GM18519 (cell line): ENCODE measurements at regions not wholly inside any gene's neighbourhood (a gene's known extent, or its start where the extent isn't known, plus 50 kb on each side); places are given as distances from the start of the nearest gene placed in this dataset.
"Not testable (repeated sequence)": the region's sequence is repeated elsewhere in the genome, so short reads cannot be mapped to it uniquely, and the experiment has no call there.

Source experiments
- ATAC-seq: cut with Tn5 transposase; IDR thresholded peaks from one replicate; pipeline ENCODE4 v1.9.1; 2021; ENCODE audit warnings: mild to moderate bottlenecking, moderate library complexity; ENCODE audit not compliant: unreplicated experiment, low FRiP score

DNA sequence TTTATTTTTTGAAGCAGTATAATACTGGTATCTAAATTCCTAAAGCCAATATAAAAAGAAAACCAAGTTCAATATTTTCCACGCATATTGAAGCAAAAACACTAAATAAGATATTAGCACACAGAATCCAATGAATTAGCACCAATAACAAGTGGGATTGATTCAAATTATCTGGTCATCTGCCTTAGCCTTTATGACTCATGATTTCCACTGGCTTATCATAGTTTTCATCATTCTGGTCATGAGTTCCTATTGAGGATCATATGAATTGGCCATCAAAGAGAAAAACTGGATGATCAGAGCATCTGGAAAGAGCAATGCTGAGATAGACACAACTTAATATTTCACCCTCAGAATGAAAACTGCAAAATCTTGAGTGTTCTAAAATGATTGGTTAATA lies 809.9 kb downstream of the MCTP2 start:
- no peak for ATAC-seq

GRCh38 chr15:95043236-95043932 lies 812.0 kb downstream of the MCTP2 start:
- not testable (repeated sequence) for ATAC-seq

DNA sequence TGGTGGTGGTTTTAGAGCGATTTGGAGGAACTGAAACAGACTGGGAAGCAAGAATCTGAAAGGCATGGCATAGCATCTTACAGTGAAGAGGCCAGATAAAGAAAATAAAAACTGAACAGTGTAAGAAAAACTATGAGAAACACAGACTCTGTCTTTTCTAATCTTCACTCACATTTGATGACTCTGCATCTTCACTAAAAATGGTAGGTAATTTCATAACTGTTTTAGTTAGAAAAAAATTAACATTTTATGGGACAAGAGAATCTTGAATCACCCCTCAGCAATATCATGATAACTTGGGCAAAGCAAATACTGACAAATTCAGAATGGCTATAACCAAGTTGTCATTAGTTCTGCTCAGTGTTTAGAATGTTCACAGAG lies 812.6 kb downstream of the MCTP2 start:
- ATAC-seq, result no peak

DNA sequence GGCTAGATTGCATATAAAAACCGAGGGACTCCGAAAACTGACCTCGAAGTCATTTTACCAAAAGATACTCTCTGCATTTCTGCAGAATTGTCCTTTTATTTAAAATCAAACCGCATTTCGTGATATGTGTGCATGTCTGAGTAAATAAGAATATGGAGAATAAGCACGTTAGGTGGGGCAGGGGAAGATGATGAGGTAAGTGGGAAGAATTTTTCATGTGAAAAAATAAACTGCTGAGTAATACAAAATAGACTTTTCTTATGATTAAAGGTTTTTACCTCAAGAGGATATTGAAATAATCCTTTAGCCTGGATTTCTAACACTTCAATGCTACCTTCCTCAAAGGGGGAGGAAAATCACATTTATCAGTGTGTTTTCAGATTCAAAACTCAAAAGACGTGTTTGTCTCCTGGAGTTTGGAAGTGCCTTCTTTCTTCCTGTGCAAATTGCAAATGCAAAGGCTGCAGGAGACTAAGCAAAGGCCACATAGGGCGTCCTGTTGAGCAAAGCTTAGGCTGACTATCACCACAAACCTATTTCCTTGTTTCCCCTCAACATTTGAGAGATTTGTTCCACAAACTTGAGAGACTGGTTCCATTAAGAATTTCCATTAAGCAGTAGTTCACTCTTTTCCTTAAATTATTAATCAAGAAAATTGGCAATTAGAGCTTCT lies 813.5 kb downstream of the MCTP2 start:
- no peak for ATAC-seq

DNA sequence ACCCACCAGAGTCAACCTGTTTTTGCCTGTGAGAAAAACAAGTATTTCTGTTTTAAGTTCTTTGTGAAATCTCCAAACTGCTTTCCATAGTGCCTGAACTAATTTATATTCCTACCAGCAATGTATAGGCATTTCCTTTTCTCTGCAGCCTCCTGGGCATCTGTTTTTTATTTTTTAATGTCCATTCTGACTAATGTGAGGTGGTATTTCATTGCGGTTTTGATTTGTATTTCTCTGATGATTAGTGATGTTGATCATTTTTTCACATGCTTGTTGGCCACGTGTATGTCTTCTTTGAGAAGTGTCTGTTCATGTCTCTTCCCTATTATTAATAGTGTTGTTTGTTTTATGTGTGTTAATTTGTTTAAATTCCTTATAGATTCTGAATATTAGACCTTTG lies 820.5 kb downstream of the MCTP2 start:
- ATAC-seq, result no peak

GRCh38 chr15:95059346-95059905 lies 828.1 kb downstream of the MCTP2 start:
- ATAC-seq, result no peak

- ATAC-seq, result no peak
Measured at GRCh38 chr15:95068701-95069521, 837.5 kb downstream of the MCTP2 start.

DNA sequence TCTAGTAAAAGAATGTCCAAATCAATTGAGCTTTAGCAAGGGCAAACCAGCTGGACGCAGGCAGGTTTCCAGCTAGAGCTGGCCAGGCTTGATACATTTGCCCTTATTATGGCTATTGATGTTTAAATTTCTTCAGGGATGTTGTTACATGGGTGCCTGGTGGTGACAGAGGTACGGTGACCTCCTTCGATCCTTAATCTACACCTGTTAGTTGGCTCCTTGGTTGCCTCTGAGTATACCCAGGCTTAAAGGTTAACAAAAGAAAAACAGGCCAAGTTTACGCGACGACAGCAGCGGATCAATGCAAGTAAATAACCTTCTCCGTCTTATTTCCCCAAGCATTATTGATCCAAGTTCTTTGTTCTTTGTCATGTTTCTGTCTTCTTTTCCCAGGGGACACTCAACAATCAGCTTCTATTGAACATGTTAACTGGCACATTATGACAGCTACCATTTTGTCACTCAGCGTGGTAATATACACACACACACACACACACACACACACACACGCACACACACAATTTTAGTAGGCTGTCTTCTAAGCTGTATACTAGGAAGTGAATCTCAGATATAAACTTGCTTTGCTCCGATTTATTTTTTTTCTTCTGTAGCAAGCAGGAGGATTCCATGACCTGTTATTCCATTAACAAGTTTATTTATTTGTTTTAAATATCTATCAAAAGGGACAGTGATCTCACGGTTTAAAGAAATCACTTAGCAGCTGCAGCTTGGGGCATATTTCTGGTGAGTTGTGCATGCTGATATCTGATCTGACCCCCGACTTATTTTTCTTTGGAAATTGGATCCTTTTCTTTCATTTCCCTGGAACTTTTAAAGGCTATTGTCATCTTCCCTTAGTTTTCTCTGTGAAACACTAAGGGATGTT lies 844.7 kb downstream of the MCTP2 start:
- no peak for ATAC-seq

DNA sequence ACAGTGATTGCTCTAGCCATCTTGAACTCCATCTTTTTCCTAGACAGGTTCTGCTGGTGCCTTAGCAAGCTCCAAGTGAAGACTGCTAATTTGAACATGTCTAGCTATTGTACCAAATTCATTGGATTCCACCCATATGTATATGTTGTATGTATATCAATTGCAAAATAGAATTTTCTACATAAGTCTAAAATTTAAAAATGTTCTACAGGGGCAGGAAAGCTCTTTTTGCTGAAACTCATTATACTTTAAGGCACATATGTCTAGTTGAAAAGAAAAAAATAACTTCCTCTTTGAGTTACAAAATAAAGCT lies 845.3 kb downstream of the MCTP2 start:
- no peak for ATAC-seq

DNA sequence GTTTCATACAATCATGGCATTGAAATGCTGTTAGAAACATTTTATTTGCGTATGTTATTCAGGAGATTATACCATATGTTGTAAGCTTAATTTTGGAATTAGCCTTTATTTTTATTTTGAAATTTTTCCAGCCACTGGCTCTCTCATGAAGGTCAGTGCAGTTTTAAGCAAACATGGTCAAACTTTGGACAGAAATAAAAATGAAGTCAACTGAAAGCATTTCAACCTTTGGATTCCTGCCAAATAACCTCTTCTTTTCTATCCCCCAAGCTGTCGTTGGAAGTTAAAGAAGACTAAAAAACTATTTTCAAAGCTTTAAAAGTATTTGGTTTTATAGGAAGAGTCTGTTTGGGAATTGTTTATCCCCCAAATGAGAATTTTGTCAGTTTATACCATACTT lies 846.6 kb downstream of the MCTP2 start:
- ATAC-seq, result no peak

DNA sequence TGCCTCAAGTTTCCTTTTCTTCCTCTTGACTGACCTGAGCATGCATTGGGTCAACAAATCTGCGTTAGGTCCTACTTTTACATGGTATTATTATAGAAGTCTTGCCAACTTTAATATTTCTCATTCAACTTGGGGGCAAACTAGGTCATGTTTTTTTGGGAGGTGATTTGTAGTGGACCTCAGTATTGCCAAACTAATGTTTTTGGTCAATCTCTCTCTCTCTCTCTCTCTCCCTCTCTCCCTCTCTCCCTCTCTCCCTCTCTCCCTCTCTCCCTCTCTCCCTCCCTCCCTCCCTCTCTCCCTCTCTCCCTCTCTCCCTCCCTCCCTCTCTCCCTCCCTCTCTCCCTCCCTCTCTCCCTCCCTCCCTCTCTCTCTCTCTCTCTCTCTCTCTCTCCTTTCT lies 848.9 kb downstream of the MCTP2 start:
- ATAC-seq, result not testable (repeated sequence)

DNA sequence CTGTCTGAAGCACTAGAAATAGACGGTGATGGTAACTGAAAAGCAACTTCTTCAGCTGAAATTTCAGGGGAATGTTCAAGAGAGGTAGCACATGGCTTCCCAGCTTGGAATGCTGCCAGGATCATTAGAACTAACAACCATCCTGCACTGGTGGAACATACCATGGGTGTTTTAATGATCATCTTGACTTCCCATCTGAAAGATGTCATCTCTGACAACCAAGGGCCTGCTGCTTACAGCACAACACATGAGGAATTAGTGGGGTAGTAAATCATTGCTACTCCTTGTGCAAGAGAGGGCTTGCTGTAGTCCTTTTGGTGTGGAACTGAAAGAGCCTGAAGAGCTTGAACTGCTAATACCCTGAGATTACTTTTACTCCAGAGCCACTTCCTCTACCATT lies 853.7 kb downstream of the MCTP2 start:
- ATAC-seq, result no peak

GRCh38 chr15:95086531-95087252 lies 855.3 kb downstream of the MCTP2 start:
- no peak for ATAC-seq

DNA sequence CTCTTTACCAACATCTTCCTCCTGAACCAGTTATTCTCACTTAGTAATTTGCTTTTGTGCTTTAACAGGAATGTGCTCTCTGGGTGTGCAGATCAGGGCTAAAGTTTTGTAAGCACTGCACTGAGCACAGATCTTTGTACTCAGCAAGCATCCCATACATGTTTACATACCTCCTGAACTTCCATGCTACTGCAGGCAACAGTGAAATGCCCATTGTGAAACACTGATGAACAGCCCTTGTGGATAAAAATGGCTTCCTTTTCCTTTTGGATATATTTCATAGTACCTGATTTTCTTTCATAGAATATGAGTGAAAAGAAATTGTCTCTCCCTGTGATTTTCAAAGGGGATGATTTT lies 855.9 kb downstream of the MCTP2 start:
- ATAC-seq, result no peak

DNA sequence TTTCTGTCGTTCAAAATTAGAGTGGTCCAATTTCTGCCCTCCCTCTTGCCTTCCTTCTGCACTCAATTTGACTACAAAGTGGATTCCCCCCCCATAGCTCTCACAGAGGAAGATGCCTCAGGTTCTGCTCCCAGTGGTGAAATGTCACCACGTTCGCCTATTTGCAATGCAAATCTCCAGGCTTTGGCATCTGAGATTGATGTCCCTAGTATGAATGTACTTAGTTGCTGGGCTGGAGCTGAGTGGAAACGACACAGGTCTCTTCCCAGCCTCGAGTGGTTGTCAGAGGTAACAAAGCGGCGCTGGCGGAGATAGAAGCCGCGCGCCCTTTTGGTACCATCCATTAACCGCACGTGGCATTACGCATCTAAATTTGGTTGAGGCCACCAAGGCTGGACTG lies 860.1 kb downstream of the MCTP2 start:
- ATAC-seq, result no peak

GRCh38 chr15:95095250-95095649 lies 863.9 kb downstream of the MCTP2 start:
- no peak for ATAC-seq

- ATAC-seq, result no peak
Measured at GRCh38 chr15:95096651-95097050, 865.3 kb downstream of the MCTP2 start.

GRCh38 chr15:95097361-95097760 lies 866.0 kb downstream of the MCTP2 start:
- ATAC-seq, result no peak

DNA sequence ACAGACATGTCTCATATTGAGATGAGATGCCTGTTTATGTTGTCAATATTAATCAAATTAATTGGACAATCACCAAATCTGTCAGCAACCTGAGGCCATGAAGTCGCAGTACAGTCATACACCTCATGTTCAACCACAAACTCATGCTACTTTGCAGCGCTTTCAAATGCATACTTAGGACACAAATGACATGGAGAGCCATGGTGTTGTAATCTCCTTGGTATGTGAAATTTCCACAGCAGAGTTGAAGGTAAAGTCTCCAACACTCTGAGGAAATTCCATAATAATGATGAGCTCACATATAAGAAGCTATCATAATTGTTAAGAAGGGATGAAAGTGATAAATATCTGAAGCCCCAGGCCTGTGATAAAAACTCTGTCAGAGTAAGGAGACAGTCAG lies 873.9 kb downstream of the MCTP2 start:
- no peak for ATAC-seq

- ATAC-seq, result no peak
Measured at GRCh38 chr15:95106801-95107200, 875.4 kb downstream of the MCTP2 start.
